NCI-H2171 (cell line): ENCODE measurements at regions not wholly inside any gene's neighbourhood (a gene's known extent, or its start where the extent isn't known, plus 50 kb on each side); places are given as distances from the start of the nearest gene placed in this dataset.
"Not testable (repeated sequence)": the region's sequence is repeated elsewhere in the genome, so short reads cannot be mapped to it uniquely, and the experiment has no call there.

ENCODE experiments used
- DNase-seq: peaks from one replicate; lab custom pipeline; 2025; lab: John Stamatoyannopoulos, UW

GRCh38 chr6:10343320-10343719 lies 71.6 kb downstream of the TFAP2A start:
- DNase-seq = no peak

DNA sequence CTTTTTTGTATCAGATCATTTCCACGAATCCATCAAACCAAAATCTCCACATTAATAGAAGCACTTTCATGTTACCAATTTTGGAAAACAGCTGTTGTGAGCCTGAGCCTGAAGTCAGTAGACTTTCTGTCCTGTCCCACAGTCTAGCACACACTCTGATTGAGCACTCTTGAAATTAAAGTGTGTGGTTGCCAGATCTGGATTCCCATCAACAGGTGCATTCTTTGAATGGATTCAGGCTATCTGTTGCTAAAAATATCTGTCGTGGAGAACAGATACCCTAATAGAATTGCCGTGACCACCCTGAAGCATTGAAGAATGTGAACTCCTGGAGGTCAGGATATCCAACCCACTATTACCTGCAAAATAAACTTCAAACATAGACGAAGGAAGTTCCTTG lies 73.3 kb downstream of the TFAP2A start:
- DNase-seq = no peak

- no peak for DNase-seq
Measured at GRCh38 chr6:10338151-10338550, 76.7 kb downstream of the TFAP2A start.

DNA sequence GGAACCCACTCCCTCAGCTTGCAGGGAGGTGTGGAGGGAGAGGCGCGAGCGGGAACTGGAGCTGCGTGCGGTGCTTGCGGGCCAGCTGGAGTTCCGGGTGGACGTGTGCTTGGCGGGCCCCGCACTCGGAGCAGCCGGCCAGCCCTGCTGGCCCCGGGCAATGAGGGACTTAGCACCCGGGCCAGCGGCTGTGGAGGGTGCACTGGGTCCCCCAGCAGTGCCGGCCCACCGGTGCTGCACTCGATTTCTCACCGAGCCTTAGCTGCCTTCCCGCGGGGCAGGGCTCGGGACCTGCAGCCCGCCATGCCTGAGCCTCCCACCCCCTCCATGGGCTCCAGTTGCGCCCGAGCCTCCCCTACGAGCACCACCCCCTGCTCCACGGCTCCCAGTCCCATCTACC lies 77.5 kb downstream of the TFAP2A start:
- DNase-seq = not testable (repeated sequence)

GRCh38 chr6:10332111-10332510 lies 82.8 kb downstream of the TFAP2A start:
- DNase-seq = no peak

DNA sequence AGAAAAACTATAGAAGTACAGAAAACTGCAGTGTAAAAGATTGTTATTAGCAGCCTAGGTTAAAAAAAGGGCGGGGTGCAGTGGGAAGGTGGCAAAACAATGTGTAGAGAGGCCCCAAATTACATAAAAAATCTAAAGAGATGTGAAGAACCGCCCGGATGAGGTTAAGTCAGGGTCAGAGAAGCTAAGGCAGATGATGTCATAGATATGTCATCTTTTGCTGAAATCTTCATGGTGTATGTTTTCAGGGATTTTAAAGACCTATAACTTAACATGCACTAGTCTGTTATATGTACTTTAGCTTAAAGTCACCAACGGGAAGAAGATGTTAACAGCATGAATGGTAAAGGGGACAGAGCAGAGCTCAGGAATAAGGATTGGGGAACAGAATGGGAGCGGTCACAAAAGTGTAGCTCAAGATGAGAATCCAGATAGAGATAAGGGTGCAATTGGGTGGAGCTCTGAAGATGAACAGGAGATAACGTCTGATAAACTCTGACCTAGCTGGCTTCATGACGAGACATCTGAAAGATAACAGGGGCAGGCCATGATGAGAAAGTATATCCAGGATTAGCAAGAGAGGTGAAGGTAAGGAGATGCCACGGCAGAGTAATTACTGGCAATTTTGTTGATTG lies 83.4 kb downstream of the TFAP2A start:
- DNase-seq = no peak

DNA sequence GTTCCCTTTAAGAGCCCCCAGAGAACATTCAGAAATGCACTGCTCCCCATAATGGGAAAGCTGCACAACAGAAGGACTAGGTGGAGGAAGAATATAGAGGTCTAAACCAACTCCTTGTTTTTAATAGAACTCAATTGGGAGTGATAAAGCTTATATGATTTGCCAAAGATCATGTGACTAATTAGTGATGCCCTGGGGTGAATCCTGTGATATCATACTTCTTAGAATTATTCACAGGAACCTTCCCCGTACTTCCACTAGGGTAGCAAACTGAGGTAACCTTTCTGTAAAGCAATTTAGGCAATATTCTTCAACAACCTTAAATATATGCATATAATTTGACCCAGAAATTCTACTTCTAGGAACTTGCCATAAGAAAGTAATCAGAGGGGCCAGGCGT lies 84.4 kb downstream of the TFAP2A start:
- DNase-seq = no peak

DNA sequence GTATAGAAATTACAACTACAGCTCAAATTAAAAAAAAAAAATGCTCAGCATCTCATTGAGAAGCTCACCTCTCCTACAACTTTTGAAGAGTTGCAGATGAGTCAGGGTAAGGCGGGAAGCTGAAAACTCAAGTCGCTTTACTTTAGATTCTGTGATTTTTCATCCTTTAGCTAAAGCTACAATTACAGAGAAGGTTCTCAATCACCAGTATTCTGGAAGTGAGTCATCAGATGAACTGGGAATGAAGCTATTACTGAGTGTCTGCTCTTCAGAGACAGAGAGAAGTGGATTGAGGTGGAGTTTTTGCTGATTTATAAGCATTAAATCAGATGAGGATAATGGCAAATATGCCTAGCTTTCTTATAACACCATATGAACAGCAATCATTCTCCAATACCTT lies 91.9 kb downstream of the TFAP2A start:
- no peak for DNase-seq

- no peak for DNase-seq
Measured at GRCh38 chr6:10320291-10320690, 94.6 kb downstream of the TFAP2A start.

GRCh38 chr6:10316373-10316721 lies 98.5 kb downstream of the TFAP2A start:
- no peak for DNase-seq

GRCh38 chr6:10315658-10316372 lies 99.1 kb downstream of the TFAP2A start:
- no peak for DNase-seq

GRCh38 chr6:10315034-10315433 lies 99.8 kb downstream of the TFAP2A start:
- DNase-seq = no peak

DNA sequence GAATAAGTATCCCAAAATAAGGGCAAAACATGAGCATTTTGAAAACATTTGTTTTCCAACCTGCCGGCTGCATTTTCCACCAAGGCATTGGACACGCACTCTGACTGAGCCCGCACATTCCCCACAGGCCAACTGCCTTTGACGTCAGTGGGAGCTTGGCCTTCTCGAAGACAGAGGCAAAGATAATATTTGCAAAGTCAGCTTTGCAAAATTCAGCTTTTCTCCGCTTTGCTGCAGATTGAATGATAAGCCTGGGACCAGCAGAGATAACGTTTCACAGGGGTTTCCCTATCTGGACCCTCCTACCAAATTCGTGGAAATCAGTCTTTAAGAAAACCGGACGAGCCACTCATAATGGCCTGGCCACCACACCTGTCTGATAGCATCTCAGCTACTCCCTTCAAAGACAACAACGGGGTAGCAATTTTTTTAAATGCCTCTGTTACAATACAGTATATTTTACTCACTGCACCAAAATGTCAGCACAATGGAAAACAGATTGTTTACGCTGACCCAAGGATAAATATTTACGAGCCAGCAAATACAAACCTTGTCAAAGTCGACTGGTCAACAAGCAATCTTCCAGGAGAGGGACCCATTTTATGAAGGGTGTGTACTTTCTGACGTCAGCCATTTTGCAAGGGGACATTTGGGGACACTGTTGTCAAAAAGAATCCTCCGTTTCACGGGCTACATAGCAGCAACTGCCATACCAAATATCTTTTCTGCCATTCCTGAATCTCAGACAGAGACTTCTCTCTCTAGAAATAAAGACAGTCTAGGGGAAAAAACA lies 100.5 kb downstream of the TFAP2A start:
- no peak for DNase-seq

GRCh38 chr6:10313799-10314162 lies 101.1 kb downstream of the TFAP2A start:
- no peak for DNase-seq

DNA sequence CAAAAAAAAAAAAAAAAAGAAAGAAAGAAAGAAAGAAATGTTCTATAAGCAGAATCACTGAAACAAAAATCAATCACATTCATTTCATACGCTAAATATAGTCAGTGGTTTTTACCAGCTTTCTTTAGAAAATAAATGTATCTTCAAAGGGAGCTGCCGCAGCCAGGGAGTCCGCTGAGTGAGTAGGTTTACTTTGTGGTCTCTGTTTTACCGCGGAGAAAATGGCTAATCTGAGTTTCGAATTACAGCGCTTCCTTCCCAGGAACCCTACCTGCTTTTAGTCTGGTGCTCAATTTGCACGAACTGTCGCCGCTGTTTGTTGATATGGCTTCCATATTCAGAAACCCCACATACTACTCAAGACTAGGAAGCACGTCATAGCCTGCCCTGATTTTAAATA lies 102.4 kb downstream of the TFAP2A start:
- DNase-seq = no peak

- not testable (repeated sequence) for DNase-seq
Measured at GRCh38 chr6:10311546-10312405, 103.1 kb downstream of the TFAP2A start.

- DNase-seq = no peak
Measured at GRCh38 chr6:10310826-10311225, 104.0 kb downstream of the TFAP2A start.

- DNase-seq = no peak
Measured at GRCh38 chr6:10310330-10310653, 104.6 kb downstream of the TFAP2A start.

GRCh38 chr6:10309457-10310329 lies 105.2 kb downstream of the TFAP2A start:
- no peak for DNase-seq

DNA sequence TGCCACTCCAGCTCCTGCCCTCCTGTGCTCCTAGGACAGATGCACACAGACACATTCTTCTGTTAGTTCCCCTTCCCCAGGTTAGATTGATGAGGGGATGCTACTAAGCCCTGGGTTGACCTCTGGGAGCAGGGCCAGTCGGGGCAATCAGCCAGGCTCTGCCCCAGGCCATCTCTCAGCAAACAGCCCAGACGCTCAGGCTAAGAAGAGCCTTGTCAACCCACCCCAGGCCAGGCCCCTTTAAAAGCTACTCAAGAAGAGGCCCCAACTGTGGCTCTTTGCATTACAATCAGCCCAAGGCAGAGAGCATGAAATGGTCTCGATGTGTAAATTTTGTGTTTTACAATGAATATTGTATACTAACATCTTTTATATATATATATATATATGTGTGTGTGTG lies 107.4 kb downstream of the TFAP2A start:
- DNase-seq = no peak

DNA sequence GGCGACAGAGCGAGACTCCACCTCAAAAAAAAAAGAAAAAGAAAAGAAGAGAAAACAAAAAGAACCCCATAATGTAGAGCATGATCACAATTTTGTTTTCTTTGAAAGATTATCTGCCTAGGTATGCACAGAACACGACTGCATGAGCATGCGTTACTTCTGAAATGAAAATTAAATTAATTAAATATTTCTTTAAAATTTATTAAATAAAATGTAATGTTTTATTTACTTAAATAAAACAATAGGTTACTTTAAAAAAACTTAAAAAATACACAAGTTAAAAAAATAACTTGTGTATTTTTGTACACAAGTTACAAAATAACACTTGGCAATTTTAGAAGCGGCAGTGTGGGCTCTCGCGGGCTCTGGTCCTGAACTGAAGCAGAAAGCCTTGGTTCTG lies 107.8 kb downstream of the TFAP2A start:
- no peak for DNase-seq
